Daoy (cell line): ENCODE measurements at regions not wholly inside any gene's neighbourhood (a gene's known extent, or its start where the extent isn't known, plus 50 kb on each side); places are given as distances from the start of the nearest gene placed in this dataset.

ENCODE experiments used
- DNase-seq: peaks from one replicate; pipeline ENCODE4 v3.0.0-alpha.2; 2015; ENCODE audit warnings: low read depth

DNA sequence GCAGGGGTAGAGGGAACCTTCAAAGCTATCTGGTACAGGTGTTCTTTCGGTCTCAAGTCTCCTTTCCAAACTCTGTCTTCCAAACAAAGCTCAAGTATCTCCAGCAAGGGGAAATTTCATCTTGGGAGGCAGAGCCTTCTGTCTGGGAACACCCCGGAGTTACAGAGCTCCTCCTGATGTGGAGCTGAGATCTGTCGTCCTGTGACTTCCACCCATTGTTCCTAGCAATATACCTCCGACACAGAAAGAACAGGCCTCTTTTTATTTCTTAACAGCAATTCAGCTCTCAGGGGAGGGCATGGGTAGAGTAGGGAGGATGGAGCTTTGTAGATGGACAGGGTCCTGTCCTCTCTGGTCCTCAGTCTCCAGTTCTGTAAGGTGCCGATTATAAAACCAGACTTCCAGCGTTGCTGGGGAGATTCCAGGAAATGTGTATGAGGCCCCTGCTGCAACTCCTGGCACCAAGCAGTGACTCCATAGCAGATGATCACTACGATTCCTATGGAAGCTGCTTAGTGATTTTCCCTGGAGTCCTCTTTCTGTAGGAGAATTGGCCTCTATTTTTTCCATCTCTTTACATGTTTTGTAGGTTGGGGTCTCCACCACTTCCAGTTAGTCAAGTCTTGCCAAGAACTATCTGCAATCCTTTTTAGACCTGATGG lies 56.0 kb upstream of the ARGLU1 start:
- no peak for DNase-seq

- DNase-seq: no peak
Observed at GRCh38 chr13:106621833-106622232, 53.9 kb upstream of the ARGLU1 start.

DNA sequence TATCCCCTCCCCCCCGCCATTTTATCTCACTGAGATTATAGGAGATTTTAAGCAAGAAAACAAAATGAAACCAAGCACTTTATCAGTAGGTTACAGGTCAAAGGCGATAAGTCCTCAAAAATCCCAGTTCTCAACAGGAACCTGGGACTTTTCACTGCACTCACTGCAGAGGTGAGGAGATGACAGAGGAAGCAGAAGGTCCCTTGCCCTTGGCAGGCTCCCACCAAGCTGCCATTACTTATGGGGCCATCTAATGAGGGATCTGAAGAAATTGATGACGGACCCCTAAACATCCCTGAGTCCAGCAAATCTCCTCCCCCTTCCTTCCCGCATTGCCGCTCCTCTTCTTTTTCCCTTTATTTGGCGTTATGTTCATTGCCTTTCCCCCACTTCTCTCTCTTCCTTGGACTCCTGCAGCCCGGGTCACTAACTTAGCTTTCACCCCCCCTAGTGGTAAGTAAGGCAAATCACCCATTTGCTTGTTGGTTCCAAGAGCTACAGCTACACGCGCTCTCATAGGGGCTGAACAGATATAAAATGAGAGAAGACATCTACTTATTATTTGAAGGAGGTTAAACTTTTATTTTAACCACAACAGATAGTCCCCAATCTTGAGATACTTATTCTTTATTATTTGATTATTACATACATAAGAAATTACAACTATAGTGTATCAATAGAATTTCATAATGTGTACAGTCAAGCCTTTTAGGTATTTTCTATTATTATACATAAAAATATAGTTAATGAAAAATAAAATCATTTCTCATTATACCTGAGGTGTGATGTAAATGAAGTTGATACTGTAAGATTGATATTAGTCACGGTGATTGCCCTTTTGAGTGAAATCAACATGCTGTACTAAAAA lies 52.0 kb upstream of the ARGLU1 start:
- peak; percentile 51 for DNase-seq
